Ishikawa (cell line): ENCODE measurements at regions not wholly inside any gene's neighbourhood (a gene's known extent, or its start where the extent isn't known, plus 50 kb on each side); places are given as distances from the start of the nearest gene placed in this dataset.

ENCODE experiments used
- CEBPB ChIP-seq: IDR thresholded peaks from 2 replicates; pipeline ENCODE4 v1.6.1; 2012
- CREB1 ChIP-seq: IDR thresholded peaks from 2 replicates; pipeline ENCODE4 v1.6.1; 2012; ENCODE audit warnings: low read depth
- EGR1 ChIP-seq: IDR thresholded peaks from 2 replicates; pipeline ENCODE4 v1.6.1; 2012
- EP300 ChIP-seq: IDR thresholded peaks from 2 replicates; pipeline ENCODE4 v1.6.1; 2012; ENCODE audit warnings: borderline replicate concordance
- FOXM1 ChIP-seq: IDR thresholded peaks from 2 replicates; pipeline ENCODE4 v1.6.1; 2012; ENCODE audit warnings: low read depth, borderline replicate concordance
- NFIC ChIP-seq: IDR thresholded peaks from 2 replicates; pipeline ENCODE4 v1.6.1; 2012
- RAD21 ChIP-seq: IDR thresholded peaks from 2 replicates; pipeline ENCODE4 v1.6.1; 2012; ENCODE audit warnings: low read depth
- TAF1 ChIP-seq: IDR thresholded peaks from 2 replicates; pipeline ENCODE4 v1.6.1; 2012; ENCODE audit warnings: low read depth, mild to moderate bottlenecking
- TCF12 ChIP-seq: IDR thresholded peaks from 2 replicates; pipeline ENCODE4 v1.6.1; 2012; ENCODE audit warnings: low read depth
- TEAD4 ChIP-seq: IDR thresholded peaks from 2 replicates; pipeline ENCODE4 v1.6.1; 2012
- USF1 ChIP-seq: IDR thresholded peaks from 2 replicates; pipeline ENCODE4 v1.6.1; 2012
- YY1 ChIP-seq: IDR thresholded peaks from 2 replicates; pipeline ENCODE4 v1.6.1; 2012; ENCODE audit warnings: low read depth
- ZBTB7A ChIP-seq: IDR thresholded peaks from 2 replicates; pipeline ENCODE4 v1.6.1; 2012; ENCODE audit warnings: low read depth
- TF ChIP-seq, protein P1 (sequence below): IDR thresholded peaks from 2 replicates; pipeline ENCODE4 v1.6.1; 2012; ENCODE audit warnings: low read depth, mild to moderate bottlenecking
- TF ChIP-seq, protein P2 (sequence below): IDR thresholded peaks from 2 replicates; pipeline ENCODE4 v1.6.1; 2012

GRCh38 chr10:3433988-3434387 lies 261.4 kb upstream of the PITRM1 start:
- TF ChIP-seq FOXM1: no peak
- TF ChIP-seq, protein P1, sequence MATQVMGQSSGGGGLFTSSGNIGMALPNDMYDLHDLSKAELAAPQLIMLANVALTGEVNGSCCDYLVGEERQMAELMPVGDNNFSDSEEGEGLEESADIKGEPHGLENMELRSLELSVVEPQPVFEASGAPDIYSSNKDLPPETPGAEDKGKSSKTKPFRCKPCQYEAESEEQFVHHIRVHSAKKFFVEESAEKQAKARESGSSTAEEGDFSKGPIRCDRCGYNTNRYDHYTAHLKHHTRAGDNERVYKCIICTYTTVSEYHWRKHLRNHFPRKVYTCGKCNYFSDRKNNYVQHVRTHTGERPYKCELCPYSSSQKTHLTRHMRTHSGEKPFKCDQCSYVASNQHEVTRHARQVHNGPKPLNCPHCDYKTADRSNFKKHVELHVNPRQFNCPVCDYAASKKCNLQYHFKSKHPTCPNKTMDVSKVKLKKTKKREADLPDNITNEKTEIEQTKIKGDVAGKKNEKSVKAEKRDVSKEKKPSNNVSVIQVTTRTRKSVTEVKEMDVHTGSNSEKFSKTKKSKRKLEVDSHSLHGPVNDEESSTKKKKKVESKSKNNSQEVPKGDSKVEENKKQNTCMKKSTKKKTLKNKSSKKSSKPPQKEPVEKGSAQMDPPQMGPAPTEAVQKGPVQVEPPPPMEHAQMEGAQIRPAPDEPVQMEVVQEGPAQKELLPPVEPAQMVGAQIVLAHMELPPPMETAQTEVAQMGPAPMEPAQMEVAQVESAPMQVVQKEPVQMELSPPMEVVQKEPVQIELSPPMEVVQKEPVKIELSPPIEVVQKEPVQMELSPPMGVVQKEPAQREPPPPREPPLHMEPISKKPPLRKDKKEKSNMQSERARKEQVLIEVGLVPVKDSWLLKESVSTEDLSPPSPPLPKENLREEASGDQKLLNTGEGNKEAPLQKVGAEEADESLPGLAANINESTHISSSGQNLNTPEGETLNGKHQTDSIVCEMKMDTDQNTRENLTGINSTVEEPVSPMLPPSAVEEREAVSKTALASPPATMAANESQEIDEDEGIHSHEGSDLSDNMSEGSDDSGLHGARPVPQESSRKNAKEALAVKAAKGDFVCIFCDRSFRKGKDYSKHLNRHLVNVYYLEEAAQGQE: no peak
- no peak for TF ChIP-seq YY1
- TF ChIP-seq RAD21: no peak
- TF ChIP-seq, protein P2, sequence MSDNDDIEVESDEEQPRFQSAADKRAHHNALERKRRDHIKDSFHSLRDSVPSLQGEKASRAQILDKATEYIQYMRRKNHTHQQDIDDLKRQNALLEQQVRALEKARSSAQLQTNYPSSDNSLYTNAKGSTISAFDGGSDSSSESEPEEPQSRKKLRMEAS: no peak
- TF ChIP-seq USF1: no peak
- no peak for TF ChIP-seq CEBPB
- TF ChIP-seq CREB1: no peak
- no peak for TF ChIP-seq ZBTB7A
- TF ChIP-seq EP300: no peak
- TF ChIP-seq TAF1: no peak
- TF ChIP-seq TCF12: no peak
- no peak for TF ChIP-seq NFIC
- no peak for TF ChIP-seq TEAD4
- TF ChIP-seq EGR1: no peak

- TF ChIP-seq TAF1 (no peak), CEBPB (no peak), YY1 (no peak)
- TF ChIP-seq, protein P2: no peak
These were observed 260.5 kb upstream of the PITRM1 start for GRCh38 chr10:3433131-3433530.

DNA sequence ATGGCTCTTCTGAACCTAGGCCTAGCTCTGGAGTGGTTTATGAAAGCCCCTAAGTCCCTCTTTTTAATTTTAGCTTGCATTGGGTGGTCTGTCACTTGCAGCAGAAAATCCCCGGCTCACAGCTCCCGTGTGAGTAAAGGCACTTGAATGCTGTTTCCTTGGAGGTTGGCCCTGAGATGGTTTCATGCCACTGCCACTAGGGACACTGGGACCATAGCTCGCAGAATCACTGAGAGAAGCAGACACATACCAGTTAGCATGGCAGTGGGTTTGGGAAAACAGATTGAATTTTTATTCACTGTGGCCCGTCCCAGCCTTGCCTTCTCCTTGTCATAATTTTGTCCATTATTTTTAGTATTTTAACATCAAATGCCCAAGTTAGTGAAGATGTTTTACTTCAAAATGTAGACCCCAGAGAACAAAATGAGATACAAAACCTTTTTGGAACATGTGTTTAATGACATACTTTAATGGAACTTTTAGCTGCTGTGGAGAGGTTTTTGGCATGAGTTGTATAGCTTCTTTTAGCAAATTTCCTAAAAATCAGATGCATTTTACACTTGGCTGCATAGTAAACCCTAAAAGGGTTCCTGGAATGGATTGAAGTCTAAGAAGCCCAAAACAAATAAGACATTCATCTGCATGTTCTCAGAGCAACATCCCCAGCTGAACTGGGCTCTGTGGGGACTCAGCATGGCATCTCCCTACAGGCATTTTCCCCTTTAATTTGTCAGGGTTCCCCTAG lies 259.7 kb upstream of the PITRM1 start:
- no peak for TF ChIP-seq TEAD4
- no peak for TF ChIP-seq EP300
- no peak for TF ChIP-seq CREB1
- no peak for TF ChIP-seq CEBPB
- TF ChIP-seq EGR1: no peak
- no peak for TF ChIP-seq FOXM1
- no peak for TF ChIP-seq TAF1
- TF ChIP-seq TCF12: no peak
- no peak for TF ChIP-seq NFIC
- TF ChIP-seq RAD21: no peak

GRCh38 chr10:3430501-3430900 lies 257.9 kb upstream of the PITRM1 start:
- TF ChIP-seq CEBPB: no peak

GRCh38 chr10:3429676-3430075 lies 257.1 kb upstream of the PITRM1 start:
- no peak for TF ChIP-seq NFIC
- no peak for TF ChIP-seq TCF12
- TF ChIP-seq EGR1: no peak
- no peak for TF ChIP-seq EP300
- TF ChIP-seq ZBTB7A: no peak
- TF ChIP-seq, protein P2: no peak
- no peak for TF ChIP-seq USF1
- no peak for TF ChIP-seq YY1
- TF ChIP-seq, protein P1: no peak
- no peak for TF ChIP-seq RAD21
- no peak for TF ChIP-seq TAF1
- TF ChIP-seq TEAD4: no peak
- no peak for TF ChIP-seq CEBPB
- TF ChIP-seq FOXM1: no peak
- no peak for TF ChIP-seq CREB1

- TF ChIP-seq TEAD4 (no peak), CREB1 (no peak), TCF12 (no peak), USF1 (no peak)
- TF ChIP-seq, protein P1: no peak
- TF ChIP-seq, protein P2: no peak
These were observed 256.2 kb upstream of the PITRM1 start for GRCh38 chr10:3428826-3429225.
